ENCODE measurements at regions not wholly inside any gene's neighbourhood (a gene's known extent, or its start where the extent isn't known, plus 50 kb on each side); places are given as distances from the start of the nearest gene placed in this dataset.

GRCh38 chr6:56833127-56833791 lies 121.6 kb upstream of the BEND6 start:
- Histone ChIP-seq H4K20me1 (ENCODE audit: insufficient read depth, low read length) (no peaks in the 10 kb centered on the region), H3K36me3 (ENCODE audit: insufficient read depth, low read length) (no peaks in the 10 kb centered on the region), H3K4me2 (ENCODE audit: low read length) (no peak overlapping the region), H3K9ac (ENCODE audit: low read length) (no peak overlapping the region), H3K27me3 (ENCODE audit: insufficient read depth, low read length) (no peaks in the 10 kb centered on the region), H3F3A (ENCODE audit: insufficient read depth, low read length) (no peaks in the 10 kb centered on the region), H3K4me3 (ENCODE audit: low read depth, low read length, poor library complexity, severe bottlenecking) (no peak overlapping the region), H3K9me3 (ENCODE audit: low read length) (no peaks in the 10 kb centered on the region), H3K79me2 (ENCODE audit: insufficient read depth, low read length) (no peaks in the 10 kb centered on the region), H3K27ac (ENCODE audit: low read depth, low read length, poor library complexity, severe bottlenecking) (no peak overlapping the region), H2AFZ (ENCODE audit: low read length) (no peak overlapping the region), H3K9me2 (ENCODE audit: low read depth, low read length) (no peaks in the 10 kb centered on the region), H3K4me1 (ENCODE audit: insufficient read depth, low read length, severe bottlenecking) (no peaks in the 10 kb centered on the region)
- TF ChIP-seq EZH2 (IDR thresholded peaks at IDR 0.05; ENCODE audit: borderline replicate concordance, low read length): no peak
- no peak for TF ChIP-seq CTCF (IDR thresholded peaks at IDR 0.05; ENCODE audit: low read length)

GRCh38 chr6:56832225-56832624 lies 122.7 kb upstream of the BEND6 start:
- Histone ChIP-seq H4K20me1 (ENCODE audit: insufficient read depth, low read length) (no peaks in the 10 kb centered on the region), H3K36me3 (ENCODE audit: insufficient read depth, low read length) (no peaks in the 10 kb centered on the region), H3K4me2 (ENCODE audit: low read length) (no peak overlapping the region), H3K4me1 (ENCODE audit: insufficient read depth, low read length, severe bottlenecking) (no peaks in the 10 kb centered on the region), H3K27me3 (ENCODE audit: insufficient read depth, low read length) (no peaks in the 10 kb centered on the region), H3K4me3 (ENCODE audit: low read depth, low read length, poor library complexity, severe bottlenecking) (no peak overlapping the region), H3K9ac (ENCODE audit: low read length) (no peak overlapping the region), H3K27ac (ENCODE audit: low read depth, low read length, poor library complexity, severe bottlenecking) (no peak overlapping the region), H2AFZ (ENCODE audit: low read length) (no peak overlapping the region), H3K9me2 (ENCODE audit: low read depth, low read length) (no peaks in the 10 kb centered on the region), H3F3A (ENCODE audit: insufficient read depth, low read length) (no peaks in the 10 kb centered on the region), H3K79me2 (ENCODE audit: insufficient read depth, low read length) (no peaks in the 10 kb centered on the region), H3K9me3 (ENCODE audit: low read length) (no peaks in the 10 kb centered on the region)
- TF ChIP-seq EZH2 (IDR thresholded peaks at IDR 0.05; ENCODE audit: borderline replicate concordance, low read length): no peak
- TF ChIP-seq CTCF (IDR thresholded peaks at IDR 0.05; ENCODE audit: low read length): no peak

- Histone ChIP-seq H3K4me3 (ENCODE audit: low read depth, low read length, poor library complexity, severe bottlenecking) (no peak overlapping the region), H2AFZ (ENCODE audit: low read length) (no peak overlapping the region), H3K4me2 (ENCODE audit: low read length) (no peak overlapping the region), H3K9me3 (ENCODE audit: low read length) (no peaks in the 10 kb centered on the region), H3K27me3 (ENCODE audit: insufficient read depth, low read length) (no peaks in the 10 kb centered on the region), H3K4me1 (ENCODE audit: insufficient read depth, low read length, severe bottlenecking) (no peaks in the 10 kb centered on the region), H3K79me2 (ENCODE audit: insufficient read depth, low read length) (no peaks in the 10 kb centered on the region), H3F3A (ENCODE audit: insufficient read depth, low read length) (no peaks in the 10 kb centered on the region), H4K20me1 (ENCODE audit: insufficient read depth, low read length) (no peaks in the 10 kb centered on the region), H3K9me2 (ENCODE audit: low read depth, low read length) (no peaks in the 10 kb centered on the region), H3K27ac (ENCODE audit: low read depth, low read length, poor library complexity, severe bottlenecking) (no peak overlapping the region), H3K36me3 (ENCODE audit: insufficient read depth, low read length) (no peaks in the 10 kb centered on the region), H3K9ac (ENCODE audit: low read length) (no peak overlapping the region)
- TF ChIP-seq CTCF (IDR thresholded peaks at IDR 0.05; ENCODE audit: low read length) (no peak), EZH2 (IDR thresholded peaks at IDR 0.05; ENCODE audit: borderline replicate concordance, low read length) (no peak)
Measured at GRCh38 chr6:56831334-56831733, 123.6 kb upstream of the BEND6 start.

Data from OCI-LY1 (cell line).